SK-N-DZ (cell line): ENCODE measurements at regions not wholly inside any gene's neighbourhood (a gene's known extent, or its start where the extent isn't known, plus 50 kb on each side); places are given as distances from the start of the nearest gene placed in this dataset.

ENCODE experiments used
- DNase-seq: peaks from one replicate; pipeline ENCODE4 v3.0.0-alpha.2; 2015; ENCODE audit warnings: low spot score
- small RNA-seq, 2 experiments: library from RNA; depleted of rRNA; stranded (forward); fragments of <200 nt; gene quantifications; one replicate each; pipeline ENCODE3, GENCODE V24; 2014

DNA sequence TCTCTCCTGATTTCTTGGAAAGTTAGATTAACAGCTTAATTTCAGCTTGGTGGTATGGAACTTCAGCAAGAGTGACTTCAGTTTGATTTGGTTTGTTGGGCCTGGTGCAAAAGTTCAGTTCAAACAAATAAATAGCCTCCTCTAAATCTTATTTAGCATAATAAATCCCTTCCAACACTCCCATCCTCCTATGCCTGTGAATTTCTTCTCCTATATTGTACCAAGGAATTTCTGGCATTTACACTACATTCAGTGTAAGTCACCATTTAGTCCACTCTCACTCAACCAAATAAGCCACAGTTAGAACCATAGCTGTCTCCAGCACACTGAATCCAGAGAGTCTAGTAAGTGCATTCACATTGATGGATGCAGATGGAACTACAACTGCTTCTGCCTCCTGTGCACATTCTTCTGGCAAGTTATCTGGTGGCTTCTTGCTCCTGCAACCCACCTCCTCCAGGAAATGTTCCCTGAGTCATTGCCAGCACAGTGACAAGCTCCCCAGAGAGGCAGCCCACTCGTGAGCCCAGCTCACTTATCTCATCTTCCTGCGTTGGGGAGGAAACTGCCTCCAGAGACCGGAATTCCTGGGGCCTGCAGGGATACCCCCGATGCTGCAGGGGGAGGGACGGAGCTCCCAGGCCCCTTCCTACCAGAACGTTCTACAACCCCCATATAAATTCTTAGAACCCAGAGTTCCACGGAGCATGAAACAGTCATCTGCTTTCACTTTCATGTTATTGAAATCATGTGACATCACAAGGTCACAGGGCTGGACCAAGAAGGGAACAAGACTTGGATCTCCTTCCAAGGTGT is 318.3 kb downstream of the PHKB start:
- no peak for DNase-seq

GRCh38 chr16:47778106-47778801 is 317.1 kb downstream of the PHKB start:
- DNase-seq = no peak

DNA sequence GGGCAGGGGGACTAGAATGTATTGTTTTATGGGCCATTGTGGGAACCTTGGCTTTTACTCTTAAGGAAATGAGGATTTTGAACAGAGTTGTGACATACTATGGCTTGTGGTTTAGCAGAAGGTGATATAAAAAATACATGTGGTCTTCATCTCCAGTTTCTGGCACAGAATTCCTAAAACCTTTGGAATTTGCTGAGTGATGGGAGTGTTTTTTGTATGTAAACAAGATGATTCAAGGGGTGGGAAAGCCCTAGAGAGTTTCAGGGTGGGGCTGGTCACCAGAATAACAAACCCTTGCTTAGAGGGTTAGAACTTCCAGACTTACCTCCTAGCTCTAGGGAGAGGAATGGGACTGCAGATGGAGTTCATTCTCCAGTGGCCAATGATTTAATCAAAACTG is 316.1 kb downstream of the PHKB start:
- DNase-seq = no peak

DNA sequence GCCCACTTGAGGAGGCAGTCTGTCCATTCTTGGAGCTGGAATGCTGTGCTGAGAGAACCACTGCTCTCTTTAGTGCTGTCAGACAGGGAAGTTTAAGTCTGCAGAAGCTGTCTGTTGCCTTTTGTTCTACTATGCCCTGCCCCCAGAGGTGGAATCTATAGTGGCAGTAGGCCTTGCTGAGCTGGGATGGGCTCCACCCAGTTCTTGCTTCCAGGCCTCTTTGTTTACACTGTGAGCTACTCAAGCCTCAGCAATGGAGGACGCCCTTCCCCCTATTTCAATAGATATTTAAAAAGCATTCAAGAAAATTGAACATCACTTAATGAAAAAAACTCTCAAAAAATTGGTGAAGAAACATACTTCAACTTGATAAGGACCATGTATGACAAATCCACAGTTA is 313.5 kb downstream of the PHKB start:
- no peak for DNase-seq

- DNase-seq = no peak
These were observed 292.5 kb downstream of the PHKB start for GRCh38 chr16:47753659-47754058.

Small RNAs in the stretch of these regions (small RNA-seq; reads per million reads assigned to genes)
- gene AC141846.1 = 0 reads per million in 2 experiments
